PC-9 (cell line): ENCODE measurements at regions not wholly inside any gene's neighbourhood (a gene's known extent, or its start where the extent isn't known, plus 50 kb on each side); places are given as distances from the start of the nearest gene placed in this dataset.

ENCODE experiments used
- CTCF ChIP-seq: fragments of 200-600 bp; sonication (generic); conservative IDR thresholded peaks from 2 replicates; pipeline ENCODE4 v1.6.1; 2017; ENCODE audit warnings: mixed run types, antibody characterized with exemption, mild to moderate bottlenecking, moderate library complexity
- EZH2 ChIP-seq: fragments of 200-600 bp; sonication (generic); IDR thresholded peaks from 2 replicates; pipeline ENCODE4 v1.8.0; 2017; ENCODE audit warnings: antibody characterized with exemption, low read depth

DNA sequence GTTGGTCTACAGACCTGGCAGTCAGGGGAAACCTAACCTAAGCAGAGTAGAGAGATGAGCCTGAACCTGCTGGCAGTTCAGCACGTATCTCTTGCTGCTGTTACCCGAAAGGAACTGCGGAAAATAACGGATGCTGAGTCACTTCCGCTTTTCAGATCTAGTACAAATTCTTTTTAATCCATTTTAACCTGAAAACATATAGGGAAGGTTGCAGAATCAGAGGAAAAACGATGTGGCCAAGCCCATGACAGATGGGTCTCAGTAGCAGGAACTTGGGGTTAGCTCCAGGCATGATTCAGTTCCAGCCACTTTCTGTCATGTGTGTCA lies 120.7 kb upstream of the ADRA1D start:
- TF ChIP-seq CTCF (no peak), EZH2 (no peak)
